ENCODE measurements at regions not wholly inside any gene's neighbourhood (a gene's known extent, or its start where the extent isn't known, plus 50 kb on each side); places are given as distances from the start of the nearest gene placed in this dataset.
A peak's percentile ranks its signal among the peaks of the same experiment; 100 is the strongest.

DNA sequence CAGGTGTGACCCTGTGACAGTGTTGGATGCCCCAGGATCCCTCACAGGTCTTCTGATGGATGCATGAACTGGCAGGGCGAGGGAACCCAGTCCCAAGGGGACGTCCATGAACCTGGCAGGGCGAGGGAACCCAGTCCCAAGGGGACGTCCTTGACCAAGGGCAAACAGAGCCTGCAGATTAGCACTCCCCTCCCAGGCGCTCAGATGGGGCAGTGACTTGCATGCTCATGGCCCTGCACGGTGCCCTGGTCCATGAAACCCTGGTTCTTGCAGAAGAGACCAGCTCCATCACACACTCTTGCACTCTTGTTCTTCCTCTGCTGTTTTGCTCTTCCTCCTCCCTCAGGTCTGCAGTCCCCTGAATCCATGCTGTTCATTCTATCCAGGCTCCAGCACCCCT is 192.7 kb downstream of the GALR1 start:
- DNase-seq (no peak), ATAC-seq (peak in 1 of 2 donors; percentile 9)
- H3K9me3 ChIP-seq = no peaks in the 10 kb centered on the region
- no peaks in the 10 kb centered on the region for H3K36me3 ChIP-seq
- no peak overlapping the region for H3K4me3 ChIP-seq
- TF ChIP-seq, protein P1, sequence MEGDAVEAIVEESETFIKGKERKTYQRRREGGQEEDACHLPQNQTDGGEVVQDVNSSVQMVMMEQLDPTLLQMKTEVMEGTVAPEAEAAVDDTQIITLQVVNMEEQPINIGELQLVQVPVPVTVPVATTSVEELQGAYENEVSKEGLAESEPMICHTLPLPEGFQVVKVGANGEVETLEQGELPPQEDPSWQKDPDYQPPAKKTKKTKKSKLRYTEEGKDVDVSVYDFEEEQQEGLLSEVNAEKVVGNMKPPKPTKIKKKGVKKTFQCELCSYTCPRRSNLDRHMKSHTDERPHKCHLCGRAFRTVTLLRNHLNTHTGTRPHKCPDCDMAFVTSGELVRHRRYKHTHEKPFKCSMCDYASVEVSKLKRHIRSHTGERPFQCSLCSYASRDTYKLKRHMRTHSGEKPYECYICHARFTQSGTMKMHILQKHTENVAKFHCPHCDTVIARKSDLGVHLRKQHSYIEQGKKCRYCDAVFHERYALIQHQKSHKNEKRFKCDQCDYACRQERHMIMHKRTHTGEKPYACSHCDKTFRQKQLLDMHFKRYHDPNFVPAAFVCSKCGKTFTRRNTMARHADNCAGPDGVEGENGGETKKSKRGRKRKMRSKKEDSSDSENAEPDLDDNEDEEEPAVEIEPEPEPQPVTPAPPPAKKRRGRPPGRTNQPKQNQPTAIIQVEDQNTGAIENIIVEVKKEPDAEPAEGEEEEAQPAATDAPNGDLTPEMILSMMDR (IDR thresholded peaks at IDR 0.05) = no peak
- no peaks in the 10 kb centered on the region for H3K27me3 ChIP-seq (ENCODE audit: low read depth)
- no peak overlapping the region for H3K27ac ChIP-seq
- H3K4me1 ChIP-seq = no peaks in the 10 kb centered on the region
- intact Hi-C loops (cut with DNase I) = no loop called here

- Histone ChIP-seq H3K9me3 (no peaks in the 10 kb centered on the region), H3K36me3 (no peaks in the 10 kb centered on the region), H3K4me1 (no peaks in the 10 kb centered on the region), H3K4me3 (no peak overlapping the region), H3K27ac (no peak overlapping the region), H3K27me3 (ENCODE audit: low read depth) (no peaks in the 10 kb centered on the region)
- DNase-seq (no peak), ATAC-seq (peak in 1 of 2 donors; percentile 15)
- intact Hi-C loops (cut with DNase I) = no loop called here
- TF ChIP-seq, protein P1 (IDR thresholded peaks at IDR 0.05) = no peak
These were observed 194.7 kb downstream of the GALR1 start for GRCh38 chr18:77444385-77444784.

DNA sequence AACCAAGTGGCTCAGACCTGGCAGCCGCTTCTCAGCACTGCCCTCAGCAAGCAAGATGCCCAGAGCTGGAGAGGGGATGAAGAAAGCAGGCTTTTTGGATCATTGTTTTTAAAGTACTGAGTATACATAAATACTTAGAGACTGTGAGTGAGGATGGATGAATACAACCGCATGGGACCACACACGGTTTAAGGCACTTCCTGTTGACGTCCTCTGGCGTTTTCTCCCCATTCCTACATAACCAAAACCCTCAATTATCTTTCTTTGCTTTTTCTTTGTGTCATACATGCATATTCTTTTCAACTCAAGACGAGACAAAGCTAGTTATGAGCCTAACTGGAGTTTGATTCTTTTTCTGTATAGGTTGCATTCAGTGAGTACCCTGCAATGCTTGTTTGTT is 198.4 kb downstream of the GALR1 start:
- no peaks in the 10 kb centered on the region for H3K36me3 ChIP-seq
- TF ChIP-seq, protein P1 (IDR thresholded peaks at IDR 0.05) = no peak
- no peak for ATAC-seq
- no peaks in the 10 kb centered on the region for H3K27me3 ChIP-seq (ENCODE audit: low read depth)
- H3K4me3 ChIP-seq = no peak overlapping the region
- H3K4me1 ChIP-seq = no peaks in the 10 kb centered on the region
- H3K27ac ChIP-seq = no peak overlapping the region
- DNase-seq = no peak
- no peaks in the 10 kb centered on the region for H3K9me3 ChIP-seq
- intact Hi-C loops (cut with DNase I) = no loop called here

- H3K4me1 ChIP-seq = no peaks in the 10 kb centered on the region
- no peak overlapping the region for H3K27ac ChIP-seq
- intact Hi-C loops (cut with DNase I) = no loop called here
- H3K27me3 ChIP-seq (ENCODE audit: low read depth) = no peaks in the 10 kb centered on the region
- TF ChIP-seq, protein P1 (IDR thresholded peaks at IDR 0.05) = no peak
- no peaks in the 10 kb centered on the region for H3K9me3 ChIP-seq
- DNase-seq = no peak
- ATAC-seq = no peak
- H3K4me3 ChIP-seq = no peak overlapping the region
- H3K36me3 ChIP-seq = no peaks in the 10 kb centered on the region
These were observed 205.4 kb downstream of the GALR1 start for GRCh38 chr18:77455004-77455403.

DNA sequence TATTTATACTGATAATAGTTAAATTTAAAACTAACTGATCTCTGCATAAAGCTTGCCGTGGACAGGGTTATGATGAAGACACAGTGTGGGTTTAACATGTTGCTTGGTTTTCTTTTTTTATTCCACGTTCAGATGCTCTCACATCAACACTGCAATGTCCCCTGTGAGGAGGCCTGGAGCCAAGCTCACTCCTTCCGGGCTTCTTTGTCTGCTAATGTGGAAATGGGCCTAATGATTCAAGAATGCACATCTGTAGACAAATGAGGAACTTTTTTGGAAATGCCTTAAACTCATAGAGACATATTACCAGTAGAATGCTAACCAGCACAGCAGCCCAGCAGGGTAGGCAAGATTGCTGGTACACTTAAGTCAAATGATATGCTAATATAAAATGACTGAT is 208.0 kb downstream of the GALR1 start:
- Histone ChIP-seq H3K27me3 (ENCODE audit: low read depth) (no peaks in the 10 kb centered on the region), H3K4me1 (no peaks in the 10 kb centered on the region), H3K4me3 (no peak overlapping the region), H3K36me3 (no peaks in the 10 kb centered on the region), H3K27ac (no peak overlapping the region), H3K9me3 (no peaks in the 10 kb centered on the region)
- intact Hi-C loops (cut with DNase I) = no loop called here
- ATAC-seq (no peak), DNase-seq (no peak)
- TF ChIP-seq, protein P1 (IDR thresholded peaks at IDR 0.05) = no peak

All from lower lobe of right lung (tissue), 2 donors.